GM04503 (cell line): ENCODE measurements at regions not wholly inside any gene's neighbourhood (a gene's known extent, or its start where the extent isn't known, plus 50 kb on each side); places are given as distances from the start of the nearest gene placed in this dataset.
"Not testable (repeated sequence)": the region's sequence is repeated elsewhere in the genome, so short reads cannot be mapped to it uniquely, and the experiment has no call there.

Source experiments
- DNase-seq: peaks from one replicate; pipeline ENCODE4 v3.0.0-alpha.2; 2012; ENCODE audit warnings: low read depth

- no peak for DNase-seq
These were observed 498.8 kb downstream of the KIF4B start for GRCh38 chr5:155512329-155512728.

DNA sequence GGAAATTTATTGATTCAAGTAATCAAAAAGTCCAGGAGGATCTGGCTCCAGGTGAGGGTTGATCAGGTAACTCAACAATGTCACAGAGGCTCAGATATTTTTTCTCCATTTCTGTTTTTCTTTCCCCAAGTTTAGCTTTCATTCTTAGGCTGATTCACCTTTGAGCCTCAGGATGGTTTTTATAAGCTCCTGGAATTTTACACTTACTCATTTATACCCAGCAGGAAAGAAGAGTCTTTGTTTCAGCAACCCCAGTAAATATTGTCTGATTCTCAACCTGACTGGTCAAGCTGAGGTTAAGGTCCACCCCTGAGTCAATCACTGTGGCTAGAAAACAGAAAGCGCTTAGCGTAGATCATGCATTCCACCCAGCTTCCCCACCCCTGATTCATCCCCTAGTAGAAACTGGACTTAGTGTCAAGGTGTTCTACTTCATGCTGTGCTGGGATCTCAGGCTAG lies 500.6 kb downstream of the KIF4B start:
- DNase-seq = no peak

- DNase-seq = no peak
These were observed 509.0 kb downstream of the KIF4B start for GRCh38 chr5:155522540-155522939.

DNA sequence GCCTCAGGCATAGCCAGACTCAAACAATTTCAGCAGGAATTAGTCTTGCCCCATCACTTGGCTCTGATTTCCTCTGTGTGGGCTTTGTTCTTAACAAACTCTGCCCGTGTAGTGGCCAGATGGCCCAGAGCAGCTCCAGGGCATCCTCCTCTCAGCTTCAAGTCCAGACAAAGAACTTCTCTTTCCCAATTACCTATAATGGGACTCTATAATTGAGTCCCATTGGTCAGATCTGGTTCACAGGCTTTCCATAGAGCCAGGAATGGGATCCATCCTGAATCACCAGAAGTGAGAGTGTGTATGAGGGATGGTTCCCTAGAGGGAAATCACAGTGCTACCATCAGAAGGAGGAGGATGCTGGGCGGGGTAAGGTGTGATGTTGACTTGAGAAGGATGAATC lies 515.8 kb downstream of the KIF4B start:
- no peak for DNase-seq

DNA sequence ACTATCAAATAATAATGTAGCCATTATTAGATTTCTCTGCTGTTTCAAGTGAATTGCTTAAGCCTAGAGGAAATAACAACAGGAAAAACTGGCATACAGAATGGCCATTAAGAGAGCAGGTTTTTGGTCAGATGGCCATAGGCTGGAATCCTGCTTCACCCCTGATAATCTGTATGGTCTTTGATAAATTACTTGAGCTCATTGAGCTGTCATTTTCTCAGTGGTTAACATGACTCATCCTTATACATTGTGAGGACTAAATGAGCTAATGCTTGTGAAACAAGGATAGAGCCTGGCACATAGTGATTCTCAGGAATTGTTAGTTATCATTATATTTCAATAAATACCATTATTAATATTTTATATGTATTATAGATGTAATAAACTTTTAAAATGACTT lies 516.5 kb downstream of the KIF4B start:
- DNase-seq = no peak

- no peak for DNase-seq
These were observed 519.2 kb downstream of the KIF4B start for GRCh38 chr5:155532621-155533311.

DNA sequence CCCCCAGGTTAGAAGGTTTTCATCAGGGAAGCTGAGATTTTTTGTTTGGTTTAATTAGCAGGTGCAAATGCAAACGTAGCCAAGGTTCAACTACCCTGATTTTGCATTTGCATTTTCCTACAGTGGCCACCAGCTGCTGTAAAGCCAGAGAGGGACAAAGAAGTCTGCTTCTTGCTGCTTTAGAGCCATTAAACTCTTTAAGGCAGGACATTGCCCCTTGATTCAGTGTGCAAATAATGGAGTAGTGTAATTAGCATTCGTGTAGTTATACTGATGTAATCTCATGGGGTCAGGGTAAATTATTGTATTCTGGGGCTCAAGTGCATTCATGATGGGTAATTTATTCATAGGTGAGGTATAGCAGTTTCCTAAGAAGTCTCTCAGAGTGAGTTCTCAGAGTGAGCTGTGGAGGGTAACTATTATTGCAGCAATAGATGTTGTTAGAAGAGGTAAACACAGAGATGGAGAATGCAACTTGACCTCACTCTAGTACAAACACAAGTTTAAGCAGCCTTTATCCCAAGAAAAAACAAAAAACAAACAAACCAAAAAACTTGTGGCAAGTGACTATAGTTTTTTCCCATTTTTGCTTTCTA lies 526.5 kb downstream of the KIF4B start:
- no peak for DNase-seq

GRCh38 chr5:155546075-155546474 lies 532.5 kb downstream of the KIF4B start:
- DNase-seq = no peak

DNA sequence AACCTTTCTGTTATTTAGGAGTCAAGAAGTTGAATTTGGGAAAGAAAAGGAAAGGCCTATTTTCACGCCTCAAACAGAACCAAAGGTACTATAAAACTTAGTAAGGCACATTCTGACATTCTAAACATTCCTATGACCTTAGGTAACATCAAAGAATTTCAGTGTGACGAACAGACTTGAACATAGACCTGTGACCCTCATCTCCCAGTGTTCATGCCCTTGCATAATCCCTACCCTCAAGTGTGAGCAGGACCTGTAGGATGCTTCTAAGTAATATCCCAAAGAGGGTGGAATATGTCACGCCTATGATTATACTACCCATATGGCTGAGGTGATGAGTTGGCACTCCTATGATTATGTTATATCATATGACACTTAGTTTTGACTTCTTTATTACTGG lies 540.9 kb downstream of the KIF4B start:
- DNase-seq = no peak

DNA sequence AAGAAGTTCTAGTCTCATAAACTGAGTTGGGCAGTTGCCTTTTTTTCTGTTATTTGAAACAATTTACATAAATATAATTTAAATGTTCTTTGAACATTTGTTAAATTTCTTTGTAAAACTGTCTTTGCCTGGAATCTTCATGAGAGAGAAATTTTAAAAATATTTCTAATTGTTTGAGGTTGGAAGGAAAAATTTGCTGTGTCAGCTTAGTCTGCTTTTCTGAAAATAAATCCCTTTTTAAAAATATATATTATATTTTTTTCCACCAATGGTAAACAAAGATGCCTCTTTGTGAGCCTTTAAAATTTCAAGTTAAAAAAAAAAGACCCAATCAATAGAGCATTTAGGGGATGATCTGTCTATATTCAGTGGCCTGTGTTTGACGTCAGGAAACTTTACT lies 542.7 kb downstream of the KIF4B start:
- DNase-seq = no peak

GRCh38 chr5:155556700-155557099 lies 543.1 kb downstream of the KIF4B start:
- no peak for DNase-seq

- no peak for DNase-seq
These were observed 548.6 kb downstream of the KIF4B start for GRCh38 chr5:155562158-155562557.

- DNase-seq = no peak
These were observed 551.0 kb downstream of the KIF4B start for GRCh38 chr5:155564541-155564940.

DNA sequence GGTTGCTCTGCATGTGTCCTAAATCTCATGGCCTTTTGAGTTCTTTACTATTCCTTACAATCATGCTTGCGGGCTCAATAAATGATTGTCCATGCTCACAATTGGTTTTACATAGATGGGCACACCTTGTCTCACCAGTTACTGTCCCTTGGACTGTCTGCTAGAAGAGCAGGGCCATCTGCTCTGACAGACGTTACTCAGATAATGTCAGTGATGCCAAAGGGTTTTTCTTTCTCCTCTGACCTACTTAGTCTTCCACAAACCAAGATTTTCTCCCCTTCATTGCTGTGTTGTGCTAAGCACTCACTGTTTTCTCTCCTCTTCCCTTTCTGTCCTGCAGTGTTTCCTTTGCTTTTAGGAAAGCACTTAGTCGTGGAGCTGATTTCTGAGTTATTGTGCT lies 562.3 kb downstream of the KIF4B start:
- no peak for DNase-seq

DNA sequence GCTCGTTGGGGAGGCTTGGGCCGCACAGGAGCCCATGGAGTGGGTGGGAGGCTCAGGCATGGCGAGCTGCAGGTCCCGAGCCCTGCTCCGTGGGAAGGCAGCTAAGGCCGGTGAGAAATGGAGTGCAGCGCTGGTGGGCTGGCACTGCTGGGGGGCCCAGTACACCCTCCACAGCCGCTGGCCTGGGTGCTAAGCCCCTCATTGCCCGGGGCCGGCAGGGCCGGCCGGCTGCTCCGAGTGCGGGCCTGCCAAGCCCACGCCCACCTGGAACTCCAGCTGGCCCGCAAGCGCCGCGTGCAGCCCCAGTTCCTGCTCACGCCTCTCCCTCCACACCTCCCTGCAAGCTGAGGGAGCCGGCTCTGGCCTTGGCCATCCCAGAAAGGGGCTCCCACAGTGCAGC lies 573.3 kb downstream of the KIF4B start:
- not testable (repeated sequence) for DNase-seq

- no peak for DNase-seq
These were observed 573.9 kb downstream of the KIF4B start for GRCh38 chr5:155587458-155587857.

- DNase-seq = no peak
These were observed 577.7 kb downstream of the KIF4B start for GRCh38 chr5:155591273-155591672.

DNA sequence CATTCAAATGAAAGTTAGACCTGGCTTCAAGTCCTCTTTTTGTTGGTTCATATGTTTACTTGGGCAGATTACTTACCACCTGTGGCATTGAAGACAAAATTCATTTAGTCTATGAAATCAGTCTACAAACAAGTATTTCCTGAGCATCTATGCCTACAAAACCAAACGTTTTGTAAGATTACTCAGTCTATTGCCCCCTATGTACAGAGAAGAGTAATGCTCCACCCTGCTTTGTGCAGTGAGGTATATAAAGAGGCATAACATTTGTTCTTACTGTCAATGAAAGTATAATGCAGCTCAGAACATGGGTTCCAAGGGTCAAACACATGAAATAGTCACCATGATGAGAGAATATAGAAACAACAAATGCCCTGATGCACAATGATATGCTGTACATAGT lies 580.7 kb downstream of the KIF4B start:
- DNase-seq = no peak

GRCh38 chr5:155595791-155596190 lies 582.2 kb downstream of the KIF4B start:
- DNase-seq = no peak

GRCh38 chr5:155598552-155598951 lies 585.0 kb downstream of the KIF4B start:
- DNase-seq = no peak

GRCh38 chr5:155605920-155606319 lies 592.4 kb downstream of the KIF4B start:
- DNase-seq = no peak

DNA sequence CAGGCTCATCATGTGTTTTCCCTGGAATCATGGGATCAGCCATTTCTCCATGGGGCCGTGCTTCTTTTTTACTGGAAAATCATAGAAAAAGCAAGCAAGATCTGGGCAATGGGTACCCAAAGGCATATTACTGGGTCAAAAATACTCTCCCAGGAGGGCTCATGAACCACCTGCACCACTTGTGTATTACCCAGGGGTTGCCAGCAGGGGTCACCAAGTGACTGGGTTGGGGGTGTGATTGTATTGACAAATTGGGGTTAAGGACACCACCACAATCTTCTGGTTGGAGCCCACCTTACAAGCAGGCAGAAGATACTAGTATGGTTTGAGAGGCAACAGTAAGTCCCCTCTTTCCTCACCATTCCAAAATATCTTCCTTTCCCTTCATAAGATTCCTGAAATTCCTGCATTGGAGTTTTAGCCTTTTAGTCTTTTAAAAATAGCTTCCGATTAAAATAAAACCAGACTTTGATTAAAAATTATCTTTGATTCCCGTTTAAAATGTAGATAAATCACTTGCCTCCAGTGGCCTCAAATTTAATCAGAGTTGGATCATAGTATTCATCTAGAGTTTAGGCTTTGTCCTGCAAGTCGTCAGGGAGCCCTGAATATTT lies 603.3 kb downstream of the KIF4B start:
- DNase-seq = no peak

DNA sequence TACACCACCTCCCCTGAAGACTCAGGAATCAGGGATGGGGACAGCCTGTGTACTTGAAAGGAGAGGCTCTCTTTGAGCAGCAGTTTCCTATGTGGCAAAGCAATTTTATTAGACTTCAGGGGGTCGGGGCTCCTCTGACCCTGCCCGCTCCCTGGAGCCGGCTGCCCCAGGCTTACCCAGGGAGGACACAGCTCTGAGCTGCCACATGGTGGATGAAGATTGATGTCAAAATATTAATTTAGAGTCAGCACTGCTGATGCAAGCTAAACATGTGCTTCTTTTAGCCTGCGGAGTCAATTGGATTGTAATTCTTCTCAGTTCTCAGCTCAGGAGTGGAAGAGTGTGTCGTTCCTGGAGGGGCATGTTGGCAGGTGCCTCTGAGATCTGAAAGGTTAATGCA lies 606.1 kb downstream of the KIF4B start:
- no peak for DNase-seq
